Tongue (tissue), 1 donor: ENCODE measurements at regions not wholly inside any gene's neighbourhood (a gene's known extent, or its start where the extent isn't known, plus 50 kb on each side); places are given as distances from the start of the nearest gene placed in this dataset.

ENCODE experiments used
- DNase-seq: peaks from one replicate; pipeline ENCODE4 v3.0.0-alpha.2; 2015

GRCh38 chr3:72698154-72698917 lies 149.9 kb downstream of the SHQ1 start:
- no peak for DNase-seq

GRCh38 chr3:72697717-72698116 lies 150.5 kb downstream of the SHQ1 start:
- no peak for DNase-seq

GRCh38 chr3:72696815-72697214 lies 151.4 kb downstream of the SHQ1 start:
- DNase-seq = no peak

GRCh38 chr3:72694398-72694797 lies 153.8 kb downstream of the SHQ1 start:
- peak; percentile 39 for DNase-seq

GRCh38 chr3:72692990-72693389 lies 155.3 kb downstream of the SHQ1 start:
- peak; percentile 29 for DNase-seq

GRCh38 chr3:72690629-72691028 lies 157.6 kb downstream of the SHQ1 start:
- DNase-seq = peak; percentile 79

- no peak for DNase-seq
These were observed 165.3 kb downstream of the SHQ1 start for GRCh38 chr3:72682936-72683452.

- DNase-seq = no peak
These were observed 166.6 kb downstream of the SHQ1 start for GRCh38 chr3:72681598-72681997.

- DNase-seq = no peak
These were observed 167.5 kb downstream of the SHQ1 start for GRCh38 chr3:72680766-72681165.

- peak; percentile 64 for DNase-seq
These were observed 168.6 kb downstream of the SHQ1 start for GRCh38 chr3:72679540-72680198.

GRCh38 chr3:72678867-72679266 lies 169.4 kb downstream of the SHQ1 start:
- DNase-seq = no peak

- no peak for DNase-seq
These were observed 169.9 kb downstream of the SHQ1 start for GRCh38 chr3:72678380-72678779.

- DNase-seq = no peak
These were observed 173.0 kb downstream of the SHQ1 start for GRCh38 chr3:72675243-72675642.

GRCh38 chr3:72673011-72673771 lies 175.1 kb downstream of the SHQ1 start:
- no peak for DNase-seq

- DNase-seq = no peak
These were observed 179.0 kb downstream of the SHQ1 start for GRCh38 chr3:72669224-72669623.

GRCh38 chr3:72666447-72666755 lies 181.8 kb downstream of the SHQ1 start:
- DNase-seq = no peak

- no peak for DNase-seq
These were observed 182.4 kb downstream of the SHQ1 start for GRCh38 chr3:72665701-72666446.

- no peak for DNase-seq
These were observed 183.1 kb downstream of the SHQ1 start for GRCh38 chr3:72665103-72665502.

- no peak for DNase-seq
These were observed 183.9 kb downstream of the SHQ1 start for GRCh38 chr3:72664184-72664975.

- DNase-seq = peak; percentile 71
These were observed 184.8 kb downstream of the SHQ1 start for GRCh38 chr3:72663429-72663828.

- peak; percentile 84 for DNase-seq
These were observed 187.2 kb downstream of the SHQ1 start for GRCh38 chr3:72661115-72661457.
